ENCODE measurements at regions not wholly inside any gene's neighbourhood (a gene's known extent, or its start where the extent isn't known, plus 50 kb on each side); places are given as distances from the start of the nearest gene placed in this dataset.

DNA sequence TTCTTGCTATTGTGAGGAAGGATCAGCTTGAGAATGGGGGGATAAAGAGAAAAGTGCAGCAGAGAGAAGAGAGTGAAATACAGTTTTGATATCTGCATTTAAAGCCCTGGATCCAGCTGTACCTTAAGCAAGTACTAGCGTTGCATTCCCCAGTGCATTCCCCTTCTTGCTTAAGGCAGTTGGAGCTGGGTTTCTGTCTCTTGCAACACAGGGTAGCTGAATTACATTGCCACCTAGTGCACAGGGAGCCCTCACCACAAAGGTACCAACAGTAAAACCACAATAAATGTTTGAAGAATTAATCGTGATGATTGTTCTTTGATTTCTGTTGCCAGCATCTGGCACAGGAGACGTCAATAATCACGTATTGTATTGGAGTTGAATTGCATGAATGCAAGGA is 588.7 kb downstream of the RBFOX1 start:
- H3K9me3 Mint-ChIP-seq (ENCODE audit: unreplicated experiment), result peaks cover 4% of the 10 kb centered on the region
- peak overlapping the region; percentile 26 for H3K27ac Mint-ChIP-seq (ENCODE audit: unreplicated experiment)
- H3K27me3 Mint-ChIP-seq (ENCODE audit: unreplicated experiment), result no peaks in the 10 kb centered on the region
- TF ChIP-seq CTCF (IDR thresholded peaks at IDR 0.05; ENCODE audit: partially characterized antibody, unreplicated experiment), result no peak
- no peak for DNase-seq
- H3K36me3 Mint-ChIP-seq (ENCODE audit: unreplicated experiment), result no peaks in the 10 kb centered on the region
- peaks cover 4% of the 10 kb centered on the region for H3K4me1 Mint-ChIP-seq (ENCODE audit: low read depth, unreplicated experiment)
- peak overlapping the region; percentile 45 for H3K4me3 Mint-ChIP-seq (ENCODE audit: unreplicated experiment)

DNA sequence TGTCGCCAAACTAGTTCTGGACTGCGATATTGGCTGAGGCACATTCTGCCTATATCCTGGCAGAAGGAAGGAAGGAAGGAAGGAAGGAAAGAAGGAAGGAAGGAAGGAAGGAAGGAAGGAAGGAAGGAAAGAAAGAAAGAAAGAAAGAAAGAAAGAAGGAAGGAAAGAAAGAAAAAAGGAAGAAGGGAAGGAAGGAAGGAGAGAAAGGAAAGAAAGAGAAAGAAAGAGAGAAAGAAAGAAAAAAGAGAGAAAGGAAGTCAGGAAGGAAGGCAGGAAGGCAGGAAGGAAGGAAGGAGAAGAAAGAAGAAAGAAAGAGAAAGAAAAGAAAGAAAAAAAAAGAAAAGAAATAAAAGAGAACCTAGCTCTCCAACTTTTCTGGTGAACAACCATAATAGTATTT is 587.1 kb downstream of the RBFOX1 start:
- peaks cover 6% of the 10 kb centered on the region for H3K9me3 Mint-ChIP-seq (ENCODE audit: unreplicated experiment)
- no peak overlapping the region for H3K4me3 Mint-ChIP-seq (ENCODE audit: unreplicated experiment)
- no peak overlapping the region for H3K27ac Mint-ChIP-seq (ENCODE audit: unreplicated experiment)
- no peak for DNase-seq
- no peak for TF ChIP-seq CTCF (IDR thresholded peaks at IDR 0.05; ENCODE audit: partially characterized antibody, unreplicated experiment)
- H3K4me1 Mint-ChIP-seq (ENCODE audit: low read depth, unreplicated experiment), result peaks cover 4% of the 10 kb centered on the region
- H3K27me3 Mint-ChIP-seq (ENCODE audit: unreplicated experiment), result no peaks in the 10 kb centered on the region
- no peaks in the 10 kb centered on the region for H3K36me3 Mint-ChIP-seq (ENCODE audit: unreplicated experiment)

DNA sequence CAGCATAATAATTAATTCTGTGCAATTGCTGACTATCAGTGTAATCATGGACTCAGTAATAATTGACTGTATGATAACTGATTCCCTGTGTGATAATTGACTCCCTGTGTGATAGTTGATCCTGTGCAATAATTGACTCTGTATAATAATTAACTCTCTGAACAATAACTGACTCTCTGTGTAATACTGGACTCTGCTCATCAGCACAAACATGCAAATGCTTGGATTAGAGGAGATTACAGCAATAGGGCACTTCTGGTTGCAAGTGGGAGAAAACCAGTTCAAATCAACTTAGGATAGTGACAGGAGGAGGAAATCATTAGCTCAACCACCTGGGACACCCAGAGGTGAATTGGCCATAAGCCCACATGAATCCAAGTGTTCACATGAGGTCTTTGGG is 582.1 kb downstream of the RBFOX1 start:
- H3K9me3 Mint-ChIP-seq (ENCODE audit: unreplicated experiment), result peaks cover 5% of the 10 kb centered on the region
- H3K36me3 Mint-ChIP-seq (ENCODE audit: unreplicated experiment), result peaks cover 4% of the 10 kb centered on the region
- TF ChIP-seq CTCF (IDR thresholded peaks at IDR 0.05; ENCODE audit: partially characterized antibody, unreplicated experiment), result no peak
- H3K27ac Mint-ChIP-seq (ENCODE audit: unreplicated experiment), result no peak overlapping the region
- no peak overlapping the region for H3K4me3 Mint-ChIP-seq (ENCODE audit: unreplicated experiment)
- no peaks in the 10 kb centered on the region for H3K4me1 Mint-ChIP-seq (ENCODE audit: low read depth, unreplicated experiment)
- no peaks in the 10 kb centered on the region for H3K27me3 Mint-ChIP-seq (ENCODE audit: unreplicated experiment)
- no peak for DNase-seq

DNA sequence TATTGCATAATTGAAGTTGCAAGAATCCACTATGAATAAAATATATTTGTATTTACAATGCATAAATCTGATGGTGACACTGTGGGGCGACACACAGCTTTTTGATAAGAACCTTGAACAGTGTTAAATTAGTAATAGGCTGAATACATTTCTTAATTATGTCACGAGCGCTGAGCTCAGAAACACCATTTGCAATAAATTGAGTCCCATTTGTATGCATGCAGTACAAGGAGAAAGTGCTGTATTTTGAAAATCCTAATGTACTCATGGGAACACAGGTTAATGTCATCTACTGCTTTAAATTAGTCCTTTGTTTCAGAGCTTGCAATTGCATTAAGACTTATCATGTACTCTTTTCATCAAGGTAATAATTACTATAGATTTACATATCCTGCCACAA is 579.5 kb downstream of the RBFOX1 start:
- Mint-ChIP-seq H3K4me1 (ENCODE audit: low read depth, unreplicated experiment) (no peaks in the 10 kb centered on the region), H3K36me3 (ENCODE audit: unreplicated experiment) (peaks cover 9% of the 10 kb centered on the region)
- no peak for DNase-seq

GRCh38 chr16:7910116-7910515 is 577.5 kb downstream of the RBFOX1 start:
- Mint-ChIP-seq H3K4me1 (ENCODE audit: low read depth, unreplicated experiment) (no peaks in the 10 kb centered on the region), H3K4me3 (ENCODE audit: unreplicated experiment) (no peak overlapping the region), H3K36me3 (ENCODE audit: unreplicated experiment) (peaks cover 9% of the 10 kb centered on the region), H3K27me3 (ENCODE audit: unreplicated experiment) (no peaks in the 10 kb centered on the region), H3K27ac (ENCODE audit: unreplicated experiment) (no peak overlapping the region), H3K9me3 (ENCODE audit: unreplicated experiment) (peaks cover 7% of the 10 kb centered on the region)
- no peak for TF ChIP-seq CTCF (IDR thresholded peaks at IDR 0.05; ENCODE audit: partially characterized antibody, unreplicated experiment)
- DNase-seq, result no peak

More for the DNA sequence above, 579.5 kb downstream of the RBFOX1 start:
- no peak overlapping the region for H3K27ac Mint-ChIP-seq (ENCODE audit: unreplicated experiment)
- peaks cover 9% of the 10 kb centered on the region for H3K9me3 Mint-ChIP-seq (ENCODE audit: unreplicated experiment)
- no peaks in the 10 kb centered on the region for H3K27me3 Mint-ChIP-seq (ENCODE audit: unreplicated experiment)
- no peak overlapping the region for H3K4me3 Mint-ChIP-seq (ENCODE audit: unreplicated experiment)
- no peak for TF ChIP-seq CTCF (IDR thresholded peaks at IDR 0.05; ENCODE audit: partially characterized antibody, unreplicated experiment)

Data from glutamatergic neuron (in vitro differentiated cells).